ENCODE measurements at regions not wholly inside any gene's neighbourhood (a gene's known extent, or its start where the extent isn't known, plus 50 kb on each side); places are given as distances from the start of the nearest gene placed in this dataset.
"Not testable (repeated sequence)": the region's sequence is repeated elsewhere in the genome, so short reads cannot be mapped to it uniquely, and the experiment has no call there.

DNA sequence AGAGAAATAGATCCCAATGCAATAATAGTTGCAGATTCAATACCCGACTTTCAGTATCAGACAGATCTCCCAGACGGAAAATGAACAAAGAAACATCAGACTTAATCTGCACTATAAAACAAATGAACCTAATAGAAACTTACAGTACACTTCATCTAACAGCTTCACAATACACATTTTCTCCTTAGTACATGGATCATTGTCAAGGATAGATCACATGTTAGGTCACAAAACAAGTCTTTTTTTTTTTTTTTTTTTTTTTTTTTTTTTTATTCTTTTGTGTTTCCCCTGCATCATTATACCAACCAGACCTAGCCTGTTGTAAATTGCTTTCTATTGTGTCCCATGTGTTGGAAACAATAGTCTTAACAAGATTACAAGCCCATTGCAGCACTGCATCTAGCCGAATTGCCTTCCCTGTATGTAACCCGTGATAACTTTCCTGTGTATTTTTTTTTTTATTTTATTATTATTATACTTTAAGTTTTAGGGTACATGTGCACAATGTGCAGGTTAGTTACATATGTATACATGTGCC, 134.0 kb upstream of the MAD2L1 start:
- not testable (repeated sequence) for DNase-seq (ENCODE audit: low read depth in 3 of 3)

DNA sequence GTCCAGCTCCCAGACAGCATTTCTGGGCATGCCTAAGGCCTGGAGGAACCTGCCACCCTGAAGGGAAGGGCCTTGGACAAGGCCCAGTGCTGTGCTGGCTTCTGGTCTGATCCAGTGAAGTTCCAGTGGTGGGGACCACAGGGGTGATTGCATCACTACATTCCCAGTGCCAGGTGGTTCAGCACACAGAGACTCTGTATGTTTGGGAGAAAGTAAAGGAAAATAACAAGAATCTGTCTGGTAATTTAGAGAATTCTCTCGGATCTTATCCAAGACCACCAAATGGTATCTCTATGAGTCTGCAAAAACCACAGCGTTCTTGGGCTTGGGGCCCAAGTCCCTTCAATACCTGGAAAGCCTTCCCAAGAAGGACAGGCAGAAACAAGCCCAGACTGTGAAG, 131.8 kb upstream of the MAD2L1 start:
- no peak for DNase-seq (ENCODE audit: low read depth in 3 of 3)

DNA sequence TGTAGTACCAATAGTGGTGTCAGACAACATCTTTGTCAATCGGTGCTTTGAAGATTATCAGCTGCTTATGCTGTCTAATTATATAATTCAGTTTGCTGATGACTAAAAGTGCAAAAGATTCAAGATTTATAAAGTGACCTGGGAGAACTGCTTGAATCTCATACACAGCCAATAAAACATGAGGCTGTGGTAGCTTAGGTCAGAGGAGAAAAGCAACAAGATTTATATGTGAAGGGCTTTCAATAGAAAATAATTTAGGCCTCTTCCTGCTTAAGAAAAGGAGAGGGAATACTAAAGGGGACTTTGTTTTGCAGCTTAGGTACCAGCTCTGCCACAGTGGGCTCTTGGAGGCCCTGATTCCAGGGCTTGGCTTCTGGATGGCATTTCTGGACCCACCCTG, 111.0 kb upstream of the MAD2L1 start:
- no peak for DNase-seq (ENCODE audit: low read depth in 3 of 3)

DNA sequence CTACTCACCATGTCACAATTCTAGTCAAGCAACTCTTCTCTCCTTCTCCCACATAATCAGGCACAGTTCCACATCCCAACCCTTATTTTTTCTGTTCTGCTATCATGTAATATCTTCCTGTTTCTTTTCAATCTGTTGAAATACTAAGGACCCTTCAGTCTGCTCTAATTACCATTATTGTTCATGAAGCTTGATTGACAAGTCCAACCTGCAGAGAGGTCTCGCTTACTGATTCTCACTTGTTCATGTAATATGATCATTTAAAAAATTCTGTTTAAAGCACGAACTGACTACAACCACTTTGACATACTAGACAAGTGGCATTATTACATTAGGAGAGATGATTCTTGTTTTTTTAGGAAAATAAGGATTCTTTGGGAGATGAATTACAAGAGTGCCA, 108.6 kb upstream of the MAD2L1 start:
- DNase-seq (ENCODE audit: low read depth in 3 of 3): no peak

DNA sequence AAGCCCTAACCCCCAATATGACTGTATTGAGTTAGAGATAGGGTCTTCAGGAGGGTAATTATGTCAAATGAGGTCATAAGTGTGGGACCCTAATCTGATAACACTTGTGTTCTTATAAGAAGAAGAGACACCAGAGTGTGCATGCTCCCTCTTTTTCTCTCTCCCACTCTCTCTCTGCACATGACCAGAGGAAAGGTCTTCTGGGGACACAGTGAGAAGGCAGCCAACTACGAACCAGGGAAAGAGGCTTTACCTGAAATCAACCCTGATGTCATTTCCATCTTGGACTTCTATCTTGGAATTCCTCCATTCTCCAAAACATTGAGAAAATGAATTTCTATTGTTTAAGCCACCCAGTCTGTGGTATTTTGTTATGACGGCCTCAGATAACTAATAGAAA, 97.2 kb upstream of the MAD2L1 start:
- no peak for DNase-seq (ENCODE audit: low read depth in 3 of 3)

DNA sequence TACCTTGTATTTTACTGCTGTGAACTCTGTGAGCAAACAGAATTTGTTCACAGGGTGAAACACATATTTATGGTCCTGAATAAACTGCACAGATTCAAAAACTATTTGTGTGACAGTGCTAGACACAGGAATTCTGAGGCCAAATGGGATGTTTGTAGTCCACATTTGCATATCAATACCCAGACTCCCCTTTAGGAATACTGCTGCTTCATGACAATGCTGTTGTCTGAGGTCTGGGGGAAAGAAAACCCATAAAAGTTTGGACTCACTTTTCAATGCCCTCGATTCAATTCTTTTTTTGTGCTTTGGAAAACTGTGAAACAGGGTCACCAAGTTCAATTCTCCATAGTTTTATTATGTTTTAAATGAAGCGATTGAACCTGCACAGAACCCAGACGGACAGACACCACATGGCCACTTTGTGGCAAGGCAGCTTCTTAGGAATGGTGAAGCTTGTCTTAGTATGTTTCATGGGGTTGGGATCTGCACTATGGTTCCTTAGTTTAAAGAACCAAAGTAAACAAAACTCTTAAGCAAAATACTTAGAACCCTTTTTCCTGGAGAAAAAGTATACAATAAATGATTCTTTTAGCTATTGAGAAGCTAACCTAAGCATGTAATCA, 92.3 kb upstream of the MAD2L1 start:
- no peak for DNase-seq (ENCODE audit: low read depth in 3 of 3)

DNA sequence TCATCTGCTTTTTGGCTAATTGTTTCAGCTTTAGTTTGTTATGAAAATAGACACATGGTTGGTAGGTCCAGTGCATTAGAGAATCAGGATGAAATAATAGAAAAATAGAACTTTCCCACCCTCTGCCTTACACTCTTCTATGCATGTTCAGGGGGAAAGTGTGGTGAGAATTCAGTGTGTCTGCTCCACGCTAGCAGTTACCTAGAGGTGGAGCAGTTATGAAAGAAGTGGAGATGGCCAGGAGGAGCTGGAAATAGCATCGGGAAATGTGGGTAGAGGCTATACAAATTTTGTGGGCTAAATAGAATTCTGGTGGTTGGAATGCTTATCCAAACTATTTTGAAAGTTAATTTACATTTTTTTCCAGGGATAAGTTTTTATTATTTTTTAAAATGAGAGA, 91.4 kb upstream of the MAD2L1 start:
- DNase-seq (ENCODE audit: low read depth in 3 of 3): no peak

DNA sequence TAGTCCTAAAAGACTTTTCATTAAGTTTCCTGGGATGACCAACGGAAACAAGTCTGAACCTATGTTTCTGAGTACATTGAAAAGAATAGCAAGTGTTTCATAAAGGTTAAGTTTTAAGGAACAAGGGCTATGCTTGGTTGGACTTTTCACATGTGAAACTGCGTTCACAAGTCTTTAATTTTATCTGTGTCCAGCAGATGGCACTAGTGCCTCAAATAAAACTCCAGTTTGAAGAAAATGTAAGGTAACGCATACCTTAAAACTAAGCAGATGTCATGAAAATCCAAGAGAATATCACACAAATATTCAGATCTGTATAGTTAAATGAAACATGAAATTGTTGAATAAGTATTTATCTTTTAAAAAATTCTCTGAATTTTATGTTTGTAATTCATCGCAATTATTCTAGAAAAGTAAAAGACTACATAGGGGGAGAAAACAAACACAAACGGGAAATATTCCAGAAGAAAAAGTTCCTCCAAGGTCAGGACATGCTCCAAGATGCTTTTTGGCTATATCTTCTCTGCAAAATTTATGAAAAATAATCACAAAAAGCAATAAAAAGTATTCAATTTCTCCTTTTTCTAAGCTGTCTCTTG, 89.6 kb upstream of the MAD2L1 start:
- peak in 1 of 3 experiments; percentile 22 for DNase-seq (ENCODE audit: low read depth in 3 of 3)

DNA sequence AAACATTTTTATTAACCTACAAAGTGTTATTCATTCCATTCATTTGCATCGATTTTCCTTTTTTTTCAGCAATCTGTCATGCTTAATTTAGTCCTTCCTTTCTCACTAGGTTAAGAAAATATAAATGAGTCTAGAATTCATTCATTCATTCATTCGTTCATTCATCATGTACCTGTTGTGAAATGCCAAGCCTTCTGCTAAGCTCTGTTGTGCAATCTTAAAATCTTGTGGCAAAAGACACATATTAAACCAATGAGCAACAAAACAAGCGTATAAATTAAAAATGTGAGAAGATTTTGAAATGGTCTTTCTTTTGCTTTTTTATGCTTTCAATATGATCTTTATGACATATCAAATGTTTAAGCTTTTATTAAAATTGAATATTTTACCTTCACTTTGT, 88.6 kb upstream of the MAD2L1 start:
- no peak for DNase-seq (ENCODE audit: low read depth in 3 of 3)

DNA sequence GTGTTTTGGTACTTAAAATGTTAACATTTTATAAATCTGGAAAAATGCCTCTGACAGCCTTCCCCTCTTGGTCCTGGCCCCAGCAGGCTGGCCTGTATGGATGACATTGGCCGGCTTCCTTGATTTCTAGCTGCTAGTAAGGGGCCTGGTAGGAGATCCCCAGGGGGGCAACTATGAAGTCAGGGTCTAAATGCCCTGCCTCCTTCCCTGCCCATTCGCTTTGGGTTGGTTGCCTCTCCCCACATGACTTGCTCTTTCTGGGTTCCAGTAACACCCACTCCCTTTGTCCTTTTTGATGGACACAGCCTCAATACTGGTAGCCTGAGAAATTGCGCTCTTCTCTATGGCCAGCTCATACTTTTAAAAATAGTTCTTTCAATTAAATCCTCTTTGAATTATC, 78.0 kb upstream of the MAD2L1 start:
- DNase-seq (ENCODE audit: low read depth in 3 of 3): no peak

DNA sequence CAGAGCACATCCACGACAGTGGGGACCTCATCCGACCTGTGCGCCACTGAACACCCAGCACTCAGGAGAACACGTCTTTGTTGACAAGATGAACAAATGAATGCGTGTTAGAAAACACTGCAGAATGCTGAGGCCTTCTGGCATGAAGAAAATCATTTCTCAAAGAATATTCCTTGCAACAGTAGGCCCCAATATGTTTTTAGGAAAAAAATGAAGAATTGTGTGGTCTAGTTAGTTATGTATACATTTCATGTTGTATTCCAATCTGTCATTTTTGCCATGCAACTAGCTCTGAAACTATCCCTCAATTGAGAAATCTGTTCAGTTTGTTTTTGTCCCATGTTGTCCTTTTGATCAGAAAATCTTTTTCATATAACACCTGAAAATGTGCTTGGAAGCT, 77.4 kb upstream of the MAD2L1 start:
- DNase-seq (ENCODE audit: low read depth in 3 of 3): no peak

DNA sequence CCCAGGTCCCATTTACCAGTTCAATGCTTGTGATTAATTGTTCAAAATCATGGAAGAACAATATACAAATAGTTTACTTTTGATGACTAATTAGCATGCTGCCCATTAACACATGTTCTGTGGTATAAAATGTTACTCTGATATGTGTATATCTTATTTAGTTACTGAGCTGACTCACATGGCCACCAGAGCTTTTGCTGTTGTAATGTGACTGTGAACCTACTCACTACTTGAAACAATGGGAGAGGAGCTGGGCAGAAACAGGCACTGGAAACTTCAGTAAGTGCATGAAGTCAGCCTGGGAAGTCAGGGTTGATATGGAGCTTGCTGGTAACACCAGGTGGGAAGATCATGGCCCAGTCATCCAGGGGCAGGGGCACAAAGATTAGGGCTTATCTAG, 72.7 kb upstream of the MAD2L1 start:
- no peak for DNase-seq (ENCODE audit: low read depth in 3 of 3)

DNA sequence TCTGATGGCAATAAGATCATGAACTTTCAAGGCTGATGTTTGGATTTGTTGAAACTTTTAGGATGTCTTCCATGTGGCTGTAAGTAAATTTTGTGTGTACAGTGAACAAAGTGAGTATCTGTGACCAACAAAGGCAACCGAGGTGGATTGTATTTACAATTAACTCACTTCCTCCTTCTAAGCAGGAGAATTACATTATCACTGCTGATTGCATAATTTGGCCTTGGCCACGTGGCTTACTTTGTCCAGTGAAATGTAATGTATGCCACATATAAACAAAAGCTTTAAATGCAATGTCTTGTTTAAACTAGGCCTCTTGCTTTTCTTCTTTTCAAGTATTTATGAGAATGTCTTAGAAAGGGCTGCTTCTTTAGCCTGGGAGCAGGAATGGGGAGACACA, 66.3 kb upstream of the MAD2L1 start:
- DNase-seq (ENCODE audit: low read depth in 3 of 3): no peak

DNA sequence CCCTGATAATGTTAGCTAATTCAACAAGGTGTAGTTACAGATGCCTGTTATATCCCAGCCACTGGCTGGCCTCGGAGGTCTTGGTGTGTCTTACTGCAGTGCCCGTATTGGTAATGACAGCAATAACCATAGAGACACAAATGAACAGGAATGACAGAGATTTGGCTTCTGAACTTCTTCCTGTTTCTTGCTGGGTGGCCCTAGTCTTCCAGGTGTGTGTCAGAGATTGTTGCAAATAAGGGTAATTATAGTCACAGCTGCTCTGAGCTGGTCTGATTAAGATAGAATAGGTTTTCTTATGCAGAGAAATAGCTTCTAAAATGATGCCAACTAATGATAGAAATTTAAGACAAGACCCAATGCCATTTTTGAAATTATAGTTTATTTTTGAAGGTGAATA, 64.1 kb upstream of the MAD2L1 start:
- DNase-seq (ENCODE audit: low read depth in 3 of 3): no peak
